Neural progenitor cell (in vitro differentiated cells): ENCODE measurements at regions not wholly inside any gene's neighbourhood (a gene's known extent, or its start where the extent isn't known, plus 50 kb on each side); places are given as distances from the start of the nearest gene placed in this dataset.

Experiments used
- CTCF ChIP-seq: fragments of 200-600 bp; sonication (generic); IDR thresholded peaks from 2 replicates; pipeline ENCODE4 v1.5.1; 2017; ENCODE audit warnings: antibody characterized with exemption, mild to moderate bottlenecking
- EZH2 ChIP-seq: fragments of 200-600 bp; sonication (generic); IDR thresholded peaks from 2 replicates; pipeline ENCODE4 v1.6.1; 2017; ENCODE audit warnings: antibody characterized with exemption, mild to moderate bottlenecking, moderate library complexity
- EZH2phosphoT487 ChIP-seq: fragments of 200-600 bp; sonication (generic); IDR thresholded peaks from 2 replicates; pipeline ENCODE4 v1.6.1; 2017; ENCODE audit warnings: antibody characterized with exemption

GRCh38 chr2:88318956-88319330 lies 133.6 kb downstream of the FOXI3 start:
- TF ChIP-seq CTCF, result no peak
- TF ChIP-seq EZH2, result no peak
- TF ChIP-seq EZH2phosphoT487, result no peak
